Mucosa of descending colon (tissue), 3 donors: ENCODE measurements at regions not wholly inside any gene's neighbourhood (a gene's known extent, or its start where the extent isn't known, plus 50 kb on each side); places are given as distances from the start of the nearest gene placed in this dataset.

Source experiments
- ATAC-seq: fragments of 200-7000 bp; cut with Tn5 transposase; one replicate; pipeline ENCODE4 v1.9.1; 2020; ENCODE audit warnings: mild to moderate bottlenecking, moderate library complexity
- DNase-seq, 3 donors: peaks; one replicate each; pipeline ENCODE4 v3.0.0-alpha.2; 2020
- H3K36me3 ChIP-seq: fragments of 200-600 bp; one replicate; pipeline ENCODE4 v1.8.0; 2021; ENCODE audit warnings: low read depth, mild to moderate bottlenecking
- H3K4me1 ChIP-seq: fragments of 200-600 bp; one replicate; pipeline ENCODE4 v1.8.0; 2021; ENCODE audit warnings: low read depth, mild to moderate bottlenecking
- H3K4me3 ChIP-seq: fragments of 200-600 bp; one replicate; pipeline ENCODE4 v1.8.0; 2021; ENCODE audit warnings: mild to moderate bottlenecking
- H3K9me3 ChIP-seq: fragments of 200-600 bp; one replicate; pipeline ENCODE4 v1.8.0; 2021; ENCODE audit warnings: mild to moderate bottlenecking
- CTCF ChIP-seq: fragments of 200-600 bp; IDR thresholded peaks from one replicate; pipeline ENCODE4 v1.8.0; 2022; ENCODE audit warnings: antibody characterized with exemption, mild to moderate bottlenecking
- intact Hi-C, 2 donors: fragments of 100-400 bp; cut with DNase I in 1 of 2; cut with micrococcal nuclease in 1 of 2; formaldehyde crosslinking; loops; one replicate each; pipeline versions ENCODE4 v1.11.0 to v1.11.1; 2022; cut with DNase I, micrococcal nuclease
- donor health status: DM: no; HTN: no; CAD: no; lungs with moderate emphysema.
- donor health status: DM: no; HTN: no; CAD: no.
- donor health status: DM: no; HTN: yes; CAD: no.

DNA sequence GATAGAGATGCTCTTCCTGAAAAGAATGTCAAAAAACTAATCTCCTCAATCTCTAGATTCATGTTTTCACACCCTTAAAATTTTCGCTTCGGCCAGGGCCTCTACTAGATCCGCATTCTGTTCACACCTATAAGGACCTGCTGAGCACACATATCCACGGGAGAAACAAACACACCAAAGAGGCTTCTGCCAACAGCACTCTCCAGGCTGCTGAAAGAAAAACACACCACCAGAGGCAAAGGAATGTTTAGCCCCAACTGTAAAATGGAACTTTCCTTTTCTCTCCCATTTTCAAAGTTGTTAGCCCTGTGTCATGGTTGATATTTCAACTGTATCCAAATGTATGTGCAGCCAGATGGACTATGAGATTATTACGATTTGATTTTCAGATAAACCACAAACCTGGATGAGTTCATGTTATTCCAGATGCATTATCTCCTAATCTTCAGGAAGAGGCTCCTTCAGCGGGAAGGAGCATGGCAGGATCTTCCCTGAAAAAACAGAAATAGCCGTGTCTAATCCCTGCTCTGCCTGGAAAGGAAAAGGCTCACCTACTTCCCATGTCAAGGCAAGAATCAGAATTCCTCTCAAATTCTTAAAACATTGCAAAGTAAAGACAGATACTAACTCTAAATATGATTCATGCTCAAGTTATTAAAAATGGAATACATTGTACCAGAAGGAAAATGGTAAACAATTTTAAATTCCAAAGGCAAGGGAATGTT lies 442.7 kb upstream of the NR2F2 start:
- ATAC-seq (no peak), DNase-seq (no peak)
- H3K4me3 ChIP-seq, result no peak overlapping the region
- TF ChIP-seq CTCF, result no peak
- no peaks in the 10 kb centered on the region for H3K9me3 ChIP-seq
- no peaks in the 10 kb centered on the region for H3K4me1 ChIP-seq
- intact Hi-C loops, result no loop called here
- no peaks in the 10 kb centered on the region for H3K36me3 ChIP-seq

DNA sequence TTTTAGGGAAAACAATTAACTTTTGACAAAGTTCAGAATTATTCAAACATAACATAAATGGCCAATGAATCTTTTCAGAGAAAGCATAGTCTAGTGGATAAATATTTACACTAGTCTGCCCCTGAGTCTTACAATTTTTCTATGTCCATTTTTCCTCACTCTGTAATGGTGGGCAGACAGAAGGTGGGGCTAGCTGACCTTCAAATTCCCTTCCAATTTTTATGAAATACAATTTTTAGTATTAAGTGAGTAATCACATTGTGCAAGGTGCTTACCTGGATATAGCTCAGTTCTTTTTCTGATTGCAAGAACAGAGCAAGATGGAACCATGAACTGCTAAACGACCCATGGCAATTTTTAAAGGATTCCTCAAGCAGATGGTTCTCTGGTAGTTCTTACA lies 441.7 kb upstream of the NR2F2 start:
- no peak for ATAC-seq
- no peak for TF ChIP-seq CTCF
- intact Hi-C loops, result no loop called here

GRCh38 chr15:95894407-95894956 lies 436.0 kb upstream of the NR2F2 start:
- H3K36me3 ChIP-seq, result no peaks in the 10 kb centered on the region
- ATAC-seq (no peak), DNase-seq (no peak)
- no peak overlapping the region for H3K4me3 ChIP-seq
- intact Hi-C loops, result no loop called here
- no peaks in the 10 kb centered on the region for H3K4me1 ChIP-seq
- no peaks in the 10 kb centered on the region for H3K9me3 ChIP-seq
- no peak for TF ChIP-seq CTCF

More for the DNA sequence above, 441.7 kb upstream of the NR2F2 start:
- Histone ChIP-seq H3K9me3 (no peaks in the 10 kb centered on the region), H3K36me3 (no peaks in the 10 kb centered on the region), H3K4me1 (no peaks in the 10 kb centered on the region), H3K4me3 (no peak overlapping the region)
- DNase-seq, result no peak

GRCh38 chr15:95895508-95895907 lies 435.0 kb upstream of the NR2F2 start:
- Histone ChIP-seq H3K36me3 (no peaks in the 10 kb centered on the region), H3K4me1 (no peaks in the 10 kb centered on the region), H3K9me3 (no peaks in the 10 kb centered on the region), H3K4me3 (no peak overlapping the region)
- no peak for TF ChIP-seq CTCF
- DNase-seq (no peak), ATAC-seq (no peak)
- intact Hi-C loops, result no loop called here

GRCh38 chr15:95897651-95898050 lies 432.8 kb upstream of the NR2F2 start:
- H3K9me3 ChIP-seq, result no peaks in the 10 kb centered on the region
- intact Hi-C loops, result no loop called here
- no peaks in the 10 kb centered on the region for H3K4me1 ChIP-seq
- no peak for TF ChIP-seq CTCF
- no peaks in the 10 kb centered on the region for H3K36me3 ChIP-seq
- DNase-seq, result no peak
- no peak for ATAC-seq
- H3K4me3 ChIP-seq, result no peak overlapping the region
